ENCODE measurements at regions not wholly inside any gene's neighbourhood (a gene's known extent, or its start where the extent isn't known, plus 50 kb on each side); places are given as distances from the start of the nearest gene placed in this dataset.

- Histone ChIP-seq H3K27ac (ENCODE audit: low read depth, low read length) (no peak overlapping the region), H3K9ac (ENCODE audit: low read depth in 1 of 2, low read length in 2 of 2) (no peak overlapping the region), H3K36me3 (ENCODE audit: control insufficient read depth in 1 of 2, insufficient read depth in 2 of 2, low read length in 2 of 2) (no peaks in the 10 kb centered on the region), H3K27me3 (ENCODE audit: control insufficient read depth in 1 of 2, insufficient read depth in 2 of 2, low read length in 2 of 2) (no peaks in the 10 kb centered on the region), H3K4me3 (ENCODE audit: low read depth in 1 of 2, low read length in 2 of 2) (no peak overlapping the region), H3K9me3 (ENCODE audit: control insufficient read depth in 1 of 2, low read length in 2 of 2) (no peaks in the 10 kb centered on the region), H3K4me1 (ENCODE audit: control insufficient read depth in 1 of 2, insufficient read depth in 2 of 2, low read length in 2 of 2) (no peaks in the 10 kb centered on the region)
Measured at GRCh38 chr22:22111983-22112382, 129.4 kb upstream of the TOP3B start.

- Histone ChIP-seq H3K4me3 (ENCODE audit: low read depth in 1 of 2, low read length in 2 of 2) (no peak overlapping the region), H3K9me3 (ENCODE audit: control insufficient read depth in 1 of 2, low read length in 2 of 2) (no peaks in the 10 kb centered on the region), H3K36me3 (ENCODE audit: control insufficient read depth in 1 of 2, insufficient read depth in 2 of 2, low read length in 2 of 2) (no peaks in the 10 kb centered on the region), H3K4me1 (ENCODE audit: control insufficient read depth in 1 of 2, insufficient read depth in 2 of 2, low read length in 2 of 2) (no peaks in the 10 kb centered on the region), H3K27ac (ENCODE audit: low read depth, low read length) (no peak overlapping the region), H3K27me3 (ENCODE audit: control insufficient read depth in 1 of 2, insufficient read depth in 2 of 2, low read length in 2 of 2) (no peaks in the 10 kb centered on the region), H3K9ac (ENCODE audit: low read depth in 1 of 2, low read length in 2 of 2) (no peak overlapping the region)
Measured at GRCh38 chr22:22111267-22111751, 128.7 kb upstream of the TOP3B start.

GRCh38 chr22:22110548-22111266 is 128.1 kb upstream of the TOP3B start:
- Histone ChIP-seq H3K27me3 (ENCODE audit: control insufficient read depth in 1 of 2, insufficient read depth in 2 of 2, low read length in 2 of 2) (no peaks in the 10 kb centered on the region), H3K4me1 (ENCODE audit: control insufficient read depth in 1 of 2, insufficient read depth in 2 of 2, low read length in 2 of 2) (no peaks in the 10 kb centered on the region), H3K4me3 (ENCODE audit: low read depth in 1 of 2, low read length in 2 of 2) (no peak overlapping the region), H3K9ac (ENCODE audit: low read depth in 1 of 2, low read length in 2 of 2) (no peak overlapping the region), H3K9me3 (ENCODE audit: control insufficient read depth in 1 of 2, low read length in 2 of 2) (no peaks in the 10 kb centered on the region), H3K36me3 (ENCODE audit: control insufficient read depth in 1 of 2, insufficient read depth in 2 of 2, low read length in 2 of 2) (no peaks in the 10 kb centered on the region), H3K27ac (ENCODE audit: low read depth, low read length) (no peak overlapping the region)

GRCh38 chr22:22109693-22110466 is 127.3 kb upstream of the TOP3B start:
- Histone ChIP-seq H3K4me3 (ENCODE audit: low read depth in 1 of 2, low read length in 2 of 2) (no peak overlapping the region), H3K27me3 (ENCODE audit: control insufficient read depth in 1 of 2, insufficient read depth in 2 of 2, low read length in 2 of 2) (no peaks in the 10 kb centered on the region), H3K27ac (ENCODE audit: low read depth, low read length) (no peak overlapping the region), H3K9ac (ENCODE audit: low read depth in 1 of 2, low read length in 2 of 2) (no peak overlapping the region), H3K4me1 (ENCODE audit: control insufficient read depth in 1 of 2, insufficient read depth in 2 of 2, low read length in 2 of 2) (no peaks in the 10 kb centered on the region), H3K9me3 (ENCODE audit: control insufficient read depth in 1 of 2, low read length in 2 of 2) (no peaks in the 10 kb centered on the region), H3K36me3 (ENCODE audit: control insufficient read depth in 1 of 2, insufficient read depth in 2 of 2, low read length in 2 of 2) (no peaks in the 10 kb centered on the region)

- Histone ChIP-seq H3K9ac (ENCODE audit: low read depth in 1 of 2, low read length in 2 of 2) (no peak overlapping the region), H3K4me1 (ENCODE audit: control insufficient read depth in 1 of 2, insufficient read depth in 2 of 2, low read length in 2 of 2) (no peaks in the 10 kb centered on the region), H3K9me3 (ENCODE audit: control insufficient read depth in 1 of 2, low read length in 2 of 2) (no peaks in the 10 kb centered on the region), H3K4me3 (ENCODE audit: low read depth in 1 of 2, low read length in 2 of 2) (no peak overlapping the region), H3K27ac (ENCODE audit: low read depth, low read length) (no peak overlapping the region), H3K27me3 (ENCODE audit: control insufficient read depth in 1 of 2, insufficient read depth in 2 of 2, low read length in 2 of 2) (no peaks in the 10 kb centered on the region), H3K36me3 (ENCODE audit: control insufficient read depth in 1 of 2, insufficient read depth in 2 of 2, low read length in 2 of 2) (no peaks in the 10 kb centered on the region)
Measured at GRCh38 chr22:22106855-22107254, 124.3 kb upstream of the TOP3B start.

GRCh38 chr22:22105364-22105763 is 122.8 kb upstream of the TOP3B start:
- Histone ChIP-seq H3K36me3 (ENCODE audit: control insufficient read depth in 1 of 2, insufficient read depth in 2 of 2, low read length in 2 of 2) (no peaks in the 10 kb centered on the region), H3K4me1 (ENCODE audit: control insufficient read depth in 1 of 2, insufficient read depth in 2 of 2, low read length in 2 of 2) (no peaks in the 10 kb centered on the region), H3K9me3 (ENCODE audit: control insufficient read depth in 1 of 2, low read length in 2 of 2) (no peaks in the 10 kb centered on the region), H3K4me3 (ENCODE audit: low read depth in 1 of 2, low read length in 2 of 2) (no peak overlapping the region), H3K27ac (ENCODE audit: low read depth, low read length) (no peak overlapping the region), H3K9ac (ENCODE audit: low read depth in 1 of 2, low read length in 2 of 2) (no peak overlapping the region), H3K27me3 (ENCODE audit: control insufficient read depth in 1 of 2, insufficient read depth in 2 of 2, low read length in 2 of 2) (no peaks in the 10 kb centered on the region)

GRCh38 chr22:22103078-22103875 is 120.7 kb upstream of the TOP3B start:
- no peak overlapping the region for H3K27ac ChIP-seq (ENCODE audit: low read depth, low read length)
- H3K27me3 ChIP-seq (ENCODE audit: control insufficient read depth in 1 of 2, insufficient read depth in 2 of 2, low read length in 2 of 2), result no peaks in the 10 kb centered on the region
- H3K36me3 ChIP-seq (ENCODE audit: control insufficient read depth in 1 of 2, insufficient read depth in 2 of 2, low read length in 2 of 2), result no peaks in the 10 kb centered on the region
- no peak overlapping the region for H3K9ac ChIP-seq (ENCODE audit: low read depth in 1 of 2, low read length in 2 of 2)
- H3K4me3 ChIP-seq (ENCODE audit: low read depth in 1 of 2, low read length in 2 of 2), result no peak overlapping the region
- no peaks in the 10 kb centered on the region for H3K4me1 ChIP-seq (ENCODE audit: control insufficient read depth in 1 of 2, insufficient read depth in 2 of 2, low read length in 2 of 2)
- H3K9me3 ChIP-seq (ENCODE audit: control insufficient read depth in 1 of 2, low read length in 2 of 2), result no peaks in the 10 kb centered on the region

GRCh38 chr22:22099833-22100812 is 117.5 kb upstream of the TOP3B start:
- H3K36me3 ChIP-seq (ENCODE audit: control insufficient read depth in 1 of 2, insufficient read depth in 2 of 2, low read length in 2 of 2), result no peaks in the 10 kb centered on the region
- no peak overlapping the region for H3K27ac ChIP-seq (ENCODE audit: low read depth, low read length)
- no peaks in the 10 kb centered on the region for H3K9me3 ChIP-seq (ENCODE audit: control insufficient read depth in 1 of 2, low read length in 2 of 2)
- peaks cover 0 to 2% of the 10 kb centered on the region in 2 donors for H3K27me3 ChIP-seq (ENCODE audit: control insufficient read depth in 1 of 2, insufficient read depth in 2 of 2, low read length in 2 of 2)
- H3K4me3 ChIP-seq (ENCODE audit: low read depth in 1 of 2, low read length in 2 of 2), result no peak overlapping the region
- no peak overlapping the region for H3K9ac ChIP-seq (ENCODE audit: low read depth in 1 of 2, low read length in 2 of 2)
- no peaks in the 10 kb centered on the region for H3K4me1 ChIP-seq (ENCODE audit: control insufficient read depth in 1 of 2, insufficient read depth in 2 of 2, low read length in 2 of 2)

GRCh38 chr22:22099194-22099486 is 116.6 kb upstream of the TOP3B start:
- H3K9me3 ChIP-seq (ENCODE audit: control insufficient read depth in 1 of 2, low read length in 2 of 2), result no peaks in the 10 kb centered on the region
- peaks cover 0 to 8% of the 10 kb centered on the region in 2 donors for H3K27me3 ChIP-seq (ENCODE audit: control insufficient read depth in 1 of 2, insufficient read depth in 2 of 2, low read length in 2 of 2)
- no peak overlapping the region for H3K4me3 ChIP-seq (ENCODE audit: low read depth in 1 of 2, low read length in 2 of 2)
- no peaks in the 10 kb centered on the region for H3K4me1 ChIP-seq (ENCODE audit: control insufficient read depth in 1 of 2, insufficient read depth in 2 of 2, low read length in 2 of 2)
- H3K27ac ChIP-seq (ENCODE audit: low read depth, low read length), result no peak overlapping the region
- no peaks in the 10 kb centered on the region for H3K36me3 ChIP-seq (ENCODE audit: control insufficient read depth in 1 of 2, insufficient read depth in 2 of 2, low read length in 2 of 2)
- H3K9ac ChIP-seq (ENCODE audit: low read depth in 1 of 2, low read length in 2 of 2), result no peak overlapping the region

Data from duodenal mucosa (tissue), 2 donors.